GM21360 (cell line): ENCODE measurements at regions not wholly inside any gene's neighbourhood (a gene's known extent, or its start where the extent isn't known, plus 50 kb on each side); places are given as distances from the start of the nearest gene placed in this dataset.
"Not testable (repeated sequence)": the region's sequence is repeated elsewhere in the genome, so short reads cannot be mapped to it uniquely, and the experiment has no call there.

Source experiments
- ATAC-seq: cut with Tn5 transposase; IDR thresholded peaks from one replicate; pipeline ENCODE4 v1.9.1; 2021; ENCODE audit warnings: mild to moderate bottlenecking, moderate library complexity; ENCODE audit not compliant: unreplicated experiment

GRCh38 chr4:181821039-181822004 is 421.9 kb upstream of the TENM3 start:
- no peak for ATAC-seq

DNA sequence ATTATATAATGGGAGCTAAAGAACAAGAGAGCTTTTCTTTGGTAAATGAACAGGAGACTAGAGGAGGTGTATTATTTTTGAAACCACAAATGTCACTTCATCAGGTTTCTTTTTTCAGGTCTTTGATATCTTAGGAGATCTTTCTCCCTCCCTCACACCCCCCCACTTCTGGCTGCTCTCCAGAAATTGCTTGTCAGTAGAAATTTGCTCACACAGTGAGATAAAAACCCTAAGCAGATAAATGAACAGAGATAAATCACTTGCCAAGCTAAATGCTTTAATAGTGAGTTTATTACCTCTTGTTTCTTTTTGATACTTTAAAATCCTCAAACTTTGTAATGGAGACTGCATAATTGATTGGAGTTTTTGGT is 421.2 kb upstream of the TENM3 start:
- ATAC-seq: no peak

DNA sequence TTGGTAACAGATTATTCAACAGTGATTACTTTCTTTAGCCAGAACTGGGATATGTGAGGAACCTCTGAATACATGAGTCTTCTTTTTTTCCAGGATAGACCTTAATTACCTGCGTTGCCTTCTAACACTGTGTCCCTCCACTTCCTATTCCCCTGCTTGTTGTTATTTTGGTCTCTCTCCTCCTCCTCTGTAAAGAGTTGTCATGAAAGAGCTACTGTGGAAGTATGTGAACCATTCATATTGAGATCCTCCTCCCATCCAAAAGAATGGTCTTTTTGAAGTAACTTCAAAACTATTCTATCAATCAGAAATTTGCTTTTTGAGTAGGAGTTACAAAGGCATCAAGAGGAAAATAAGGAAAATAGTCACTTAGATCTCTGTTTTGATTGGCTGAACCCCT is 420.0 kb upstream of the TENM3 start:
- no peak for ATAC-seq

DNA sequence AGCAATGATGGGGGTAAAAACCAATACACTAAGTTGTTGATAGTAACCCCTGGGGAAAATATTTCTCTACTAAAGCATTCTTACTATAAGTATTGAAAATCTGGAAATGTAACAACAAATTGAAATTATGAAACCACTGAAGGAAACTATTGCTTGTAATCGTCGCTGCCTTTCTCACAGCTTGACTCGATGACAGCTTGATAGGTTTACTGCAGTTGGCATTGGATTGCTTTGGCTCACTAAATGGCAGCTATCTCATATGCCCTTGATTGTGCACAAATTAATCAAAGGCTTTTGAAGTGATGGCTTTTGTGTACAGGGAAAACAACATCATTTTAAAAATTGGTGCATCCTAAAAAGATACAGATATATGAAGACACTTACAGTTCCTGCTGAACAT is 419.6 kb upstream of the TENM3 start:
- no peak for ATAC-seq

DNA sequence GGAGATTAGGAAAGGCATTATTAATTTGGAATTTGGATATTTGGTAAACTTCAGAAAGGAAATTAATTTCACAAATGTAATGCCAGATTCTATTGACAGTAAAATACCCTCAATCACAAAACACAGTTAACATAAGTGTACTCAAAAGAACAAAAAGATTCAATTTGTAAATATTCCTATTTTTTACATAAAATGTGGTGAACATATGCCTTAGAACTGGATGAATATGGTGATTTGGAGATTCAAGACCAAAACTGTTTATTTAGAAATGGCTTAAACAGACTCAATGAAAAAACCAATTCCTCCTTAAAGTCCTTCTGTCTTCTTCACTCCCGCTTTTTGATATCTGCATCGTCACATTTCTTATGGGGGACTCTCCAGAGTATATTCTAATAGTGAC is 417.6 kb upstream of the TENM3 start:
- no peak for ATAC-seq

DNA sequence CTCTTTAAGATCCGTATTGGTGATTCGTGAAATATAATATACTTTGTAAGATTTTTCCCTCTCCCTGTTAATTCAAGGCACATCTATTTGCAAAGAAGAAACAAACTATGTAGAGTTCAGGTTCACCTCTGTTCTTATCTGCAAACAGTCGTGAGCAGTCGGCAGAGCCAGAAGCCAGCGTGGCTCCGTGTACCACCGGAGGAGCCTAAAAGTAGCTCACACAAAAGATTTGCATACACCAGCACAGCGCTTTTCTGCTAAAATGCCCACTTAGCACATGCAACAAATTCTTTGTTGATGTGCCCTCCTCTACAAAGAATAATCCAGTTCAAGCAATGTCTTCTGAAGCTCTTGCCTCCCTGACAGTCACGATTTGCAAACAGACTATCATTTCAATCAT is 416.0 kb upstream of the TENM3 start:
- ATAC-seq: no peak

GRCh38 chr4:181830404-181831035 is 412.7 kb upstream of the TENM3 start:
- ATAC-seq: peak; percentile 74

DNA sequence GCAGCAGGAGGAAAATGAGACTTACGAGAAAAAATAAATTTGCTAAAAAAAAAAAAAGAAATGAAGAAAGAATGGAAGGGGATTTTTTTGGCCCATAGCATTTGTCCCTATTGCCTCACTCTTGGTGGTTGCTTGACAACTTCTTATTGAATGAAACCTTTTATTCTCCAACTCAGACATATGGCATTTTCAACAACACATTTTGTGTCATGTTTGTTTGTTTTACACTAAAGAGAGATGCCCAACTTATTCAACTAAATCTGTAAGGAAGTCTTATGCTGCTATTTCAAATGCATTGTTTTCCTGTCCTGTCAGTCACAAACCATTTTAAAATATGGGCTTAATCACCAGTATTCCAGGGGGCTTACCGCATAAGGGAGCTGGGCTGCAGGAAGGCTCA is 409.1 kb upstream of the TENM3 start:
- ATAC-seq: no peak

DNA sequence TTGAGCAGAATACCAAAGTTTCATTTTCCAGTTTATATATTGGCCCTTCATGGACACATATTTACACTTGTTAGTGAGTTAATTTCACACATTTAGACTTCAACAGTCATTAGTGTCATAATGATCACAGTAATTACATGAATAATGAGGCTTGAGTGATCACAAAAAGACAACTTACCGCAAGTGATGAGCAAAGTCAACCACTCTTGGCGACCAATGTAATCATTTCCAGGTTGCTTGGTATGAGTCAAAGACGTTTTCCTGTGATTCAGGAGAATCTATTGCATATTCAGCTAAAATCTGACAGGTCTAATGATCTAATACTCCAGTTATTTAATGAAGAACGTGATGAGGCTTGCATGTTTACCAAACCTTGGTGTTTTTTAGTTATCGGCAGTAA is 407.9 kb upstream of the TENM3 start:
- ATAC-seq: no peak

DNA sequence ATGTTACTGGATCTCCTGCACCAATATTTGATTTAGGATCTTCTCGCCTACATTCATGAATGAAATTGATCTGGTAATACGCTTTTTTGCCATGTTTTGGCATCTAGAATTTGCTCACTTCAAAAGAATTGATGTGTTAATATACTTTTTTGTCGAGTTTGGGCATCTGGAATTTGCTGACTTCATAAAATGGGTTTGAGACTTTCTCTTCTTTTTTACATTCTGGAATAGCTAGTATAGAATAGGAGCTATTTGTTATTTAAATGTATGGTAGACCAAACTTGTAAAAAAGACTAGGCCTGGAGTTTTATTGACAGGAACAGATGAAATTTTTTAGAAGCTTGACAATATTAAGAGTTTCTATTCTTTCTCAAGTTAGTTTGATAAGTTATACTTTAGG is 404.9 kb upstream of the TENM3 start:
- no peak for ATAC-seq

GRCh38 chr4:181843797-181844196 is 399.4 kb upstream of the TENM3 start:
- not testable (repeated sequence) for ATAC-seq

- no peak for ATAC-seq
Measured at GRCh38 chr4:181845617-181846016, 397.6 kb upstream of the TENM3 start.

- ATAC-seq: no peak
Measured at GRCh38 chr4:181846934-181847333, 396.3 kb upstream of the TENM3 start.

DNA sequence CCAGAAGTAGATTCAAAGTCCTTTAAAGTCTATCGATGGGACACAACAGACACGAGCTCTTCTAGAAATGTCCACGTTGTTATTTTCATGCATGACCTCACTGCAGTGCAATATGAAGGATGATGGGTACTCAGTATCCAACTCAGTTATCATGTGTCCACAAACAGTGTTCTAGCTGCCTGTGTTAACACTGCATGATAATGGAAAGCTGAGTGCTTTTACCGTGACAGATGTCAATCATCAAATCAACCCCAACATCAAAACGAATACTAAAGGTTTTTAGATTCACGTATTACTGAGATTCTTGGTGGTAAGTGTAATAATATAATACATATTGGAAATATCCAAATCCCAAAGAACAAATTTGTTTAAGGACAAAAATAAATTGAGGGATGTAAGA is 394.8 kb upstream of the TENM3 start:
- no peak for ATAC-seq

DNA sequence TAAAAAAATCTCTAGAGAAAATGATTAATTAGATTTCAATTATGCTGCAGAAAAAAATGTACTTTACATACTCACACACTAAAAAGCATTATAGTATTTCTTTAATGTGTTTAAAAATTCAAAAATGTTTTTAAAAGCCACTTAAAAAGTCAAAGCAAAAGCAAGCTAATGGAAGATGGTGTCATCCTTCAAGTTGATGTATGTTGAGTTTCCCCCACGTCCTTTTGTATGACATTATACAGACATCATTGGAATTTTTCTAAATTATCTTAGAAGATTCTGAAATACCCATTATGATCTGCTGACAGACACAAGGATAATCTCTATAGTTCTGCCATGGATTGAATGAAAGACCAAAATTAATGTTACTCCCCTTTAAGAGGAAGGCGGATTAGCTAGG is 393.7 kb upstream of the TENM3 start:
- no peak for ATAC-seq

- ATAC-seq: no peak
Measured at GRCh38 chr4:181853881-181854511, 389.2 kb upstream of the TENM3 start.

DNA sequence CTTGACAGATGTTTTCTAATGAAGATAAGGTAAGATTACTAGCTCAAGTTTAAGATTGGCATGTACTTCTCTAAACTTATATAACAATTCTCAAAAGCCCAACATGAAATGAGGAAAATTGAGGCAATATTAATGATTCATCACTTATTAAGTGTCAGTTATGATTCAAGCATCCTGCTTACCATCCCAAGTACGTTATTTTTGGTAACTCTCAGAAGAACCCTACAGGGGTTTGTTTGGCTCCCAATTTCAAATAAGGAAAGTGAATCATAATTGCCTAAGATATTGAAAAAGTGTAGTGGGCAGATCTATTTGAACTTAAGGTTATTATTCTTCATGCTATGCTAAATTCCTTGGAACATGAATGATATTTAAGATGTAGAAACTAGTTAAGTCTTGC is 387.9 kb upstream of the TENM3 start:
- ATAC-seq: no peak

GRCh38 chr4:181857471-181857870 is 385.7 kb upstream of the TENM3 start:
- not testable (repeated sequence) for ATAC-seq

DNA sequence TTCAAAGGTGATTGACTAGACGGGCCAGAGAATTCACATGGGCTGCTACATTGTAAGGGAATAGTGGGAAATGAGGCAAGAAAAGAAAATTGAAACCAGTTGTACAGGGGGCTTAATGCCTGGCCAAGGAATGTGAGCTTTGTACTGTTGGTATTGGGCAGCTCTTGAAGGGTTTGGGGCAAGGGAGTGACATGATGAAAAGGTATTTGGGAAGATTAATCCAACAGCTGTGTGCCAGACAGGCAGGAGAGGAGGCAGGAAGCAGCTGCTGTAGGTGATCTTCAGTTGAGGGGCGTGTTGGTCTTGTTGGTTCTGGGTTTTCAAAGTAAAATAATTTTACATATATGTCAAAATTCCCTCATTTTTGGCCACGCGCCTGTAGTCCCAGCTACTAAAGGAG is 384.5 kb upstream of the TENM3 start:
- ATAC-seq: no peak

DNA sequence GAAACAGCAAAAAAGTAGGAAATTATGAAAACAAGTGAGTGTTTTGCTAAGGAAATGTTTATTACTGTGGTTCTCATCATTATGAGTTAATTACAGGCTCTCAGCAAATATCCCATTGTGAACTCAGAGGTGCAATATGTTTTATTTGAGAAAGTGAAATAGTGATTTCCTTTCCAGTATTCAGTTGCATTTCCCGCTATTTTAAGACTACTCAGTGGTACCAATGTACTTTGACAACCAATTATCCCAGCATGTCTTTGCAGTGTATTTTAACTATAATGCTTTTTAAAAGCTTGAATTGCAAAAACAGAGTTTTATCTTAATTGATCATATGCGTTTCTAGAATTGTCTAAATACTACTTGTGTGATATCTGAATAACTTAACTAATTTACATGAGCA is 383.8 kb upstream of the TENM3 start:
- ATAC-seq: no peak

- ATAC-seq: no peak
Measured at GRCh38 chr4:181860157-181860556, 383.0 kb upstream of the TENM3 start.

- ATAC-seq: no peak
Measured at GRCh38 chr4:181860668-181861067, 382.5 kb upstream of the TENM3 start.
